MM.1S (cell line): ENCODE measurements at regions not wholly inside any gene's neighbourhood (a gene's known extent, or its start where the extent isn't known, plus 50 kb on each side); places are given as distances from the start of the nearest gene placed in this dataset.

ENCODE experiments used
- DNase-seq: peaks from one replicate; pipeline ENCODE4 v3.0.0-alpha.2; 2015
- H2AFZ ChIP-seq: fragments of 300-600 bp; sonication (generic); 2 replicates; pipeline ENCODE4 v1.6.0; 2016; ENCODE audit warnings: antibody characterized with exemption, low read length
- H3F3A ChIP-seq: fragments of 300-600 bp; sonication (generic); 2 replicates; pipeline ENCODE4 v1.6.1; 2016; ENCODE audit warnings: mild to moderate bottlenecking, antibody characterized with exemption, low read length, moderate library complexity, mixed read lengths; ENCODE audit not compliant: insufficient read depth
- H3K27ac ChIP-seq: fragments of 300-600 bp; sonication (generic); 2 replicates; pipeline ENCODE4 v1.5.1; 2016; ENCODE audit warnings: mild to moderate bottlenecking, low read length
- H3K27me3 ChIP-seq: fragments of 300-600 bp; sonication (generic); replicated peaks from 2 replicates; pipeline ENCODE4 v1.6.0; 2016; ENCODE audit warnings: low read length; ENCODE audit not compliant: insufficient read depth
- H3K36me3 ChIP-seq: fragments of 300-600 bp; sonication (generic); replicated peaks from 2 replicates; pipeline ENCODE4 v1.6.1; 2016; ENCODE audit warnings: mild to moderate bottlenecking, low read length, mixed read lengths; ENCODE audit not compliant: insufficient read depth
- H3K4me1 ChIP-seq: fragments of 300-600 bp; sonication (generic); 2 replicates; pipeline ENCODE4 v1.6.1; 2016; ENCODE audit warnings: low read length, mixed read lengths
- H3K4me2 ChIP-seq: fragments of 300-600 bp; sonication (generic); 2 replicates; pipeline ENCODE4 v1.6.0; 2016; ENCODE audit warnings: low read depth, low read length
- H3K4me3 ChIP-seq: fragments of 300-600 bp; sonication (generic); 2 replicates; pipeline ENCODE4 v1.5.1; 2016; ENCODE audit warnings: low read length, mixed read lengths
- H3K79me2 ChIP-seq: fragments of 300-600 bp; sonication (generic); 2 replicates; pipeline ENCODE4 v1.6.1; 2016; ENCODE audit warnings: mixed run types, low read length, mixed read lengths
- H3K9ac ChIP-seq: fragments of 300-600 bp; sonication (generic); 2 replicates; pipeline ENCODE4 v1.6.1; 2016; ENCODE audit warnings: low read length, mixed read lengths
- H3K9me2 ChIP-seq: fragments of 300-600 bp; sonication (generic); replicated peaks from 2 replicates; pipeline ENCODE4 v1.6.1; 2016; ENCODE audit warnings: mild to moderate bottlenecking, low read length, mixed read lengths; ENCODE audit not compliant: insufficient read depth
- H3K9me3 ChIP-seq: fragments of 300-600 bp; sonication (generic); replicated peaks from 2 replicates; pipeline ENCODE4 v1.6.1; 2016; ENCODE audit warnings: mild to moderate bottlenecking, low read length, mixed read lengths; ENCODE audit not compliant: insufficient read depth
- H4K20me1 ChIP-seq: fragments of 300-600 bp; sonication (generic); 2 replicates; pipeline ENCODE4 v1.6.1; 2016; ENCODE audit warnings: mild to moderate bottlenecking, low read length, moderate library complexity, mixed read lengths; ENCODE audit not compliant: insufficient read depth
- CTCF ChIP-seq: fragments of 300-600 bp; sonication (generic); IDR thresholded peaks from 2 replicates; pipeline ENCODE4 v1.5.1; 2016; ENCODE audit warnings: antibody characterized with exemption, low read length, mixed read lengths
- EZH2 ChIP-seq: fragments of 300-600 bp; sonication (generic); optimal IDR thresholded peaks from 2 replicates; pipeline ENCODE3; 2017; ENCODE audit warnings: low read depth, mild to moderate bottlenecking, antibody characterized with exemption, low read length, mixed read lengths
- EZH2phosphoT487 ChIP-seq: fragments of 300-600 bp; sonication (generic); IDR thresholded peaks from 2 replicates; pipeline ENCODE4 v1.6.1; 2018; ENCODE audit warnings: antibody characterized with exemption, low read length

DNA sequence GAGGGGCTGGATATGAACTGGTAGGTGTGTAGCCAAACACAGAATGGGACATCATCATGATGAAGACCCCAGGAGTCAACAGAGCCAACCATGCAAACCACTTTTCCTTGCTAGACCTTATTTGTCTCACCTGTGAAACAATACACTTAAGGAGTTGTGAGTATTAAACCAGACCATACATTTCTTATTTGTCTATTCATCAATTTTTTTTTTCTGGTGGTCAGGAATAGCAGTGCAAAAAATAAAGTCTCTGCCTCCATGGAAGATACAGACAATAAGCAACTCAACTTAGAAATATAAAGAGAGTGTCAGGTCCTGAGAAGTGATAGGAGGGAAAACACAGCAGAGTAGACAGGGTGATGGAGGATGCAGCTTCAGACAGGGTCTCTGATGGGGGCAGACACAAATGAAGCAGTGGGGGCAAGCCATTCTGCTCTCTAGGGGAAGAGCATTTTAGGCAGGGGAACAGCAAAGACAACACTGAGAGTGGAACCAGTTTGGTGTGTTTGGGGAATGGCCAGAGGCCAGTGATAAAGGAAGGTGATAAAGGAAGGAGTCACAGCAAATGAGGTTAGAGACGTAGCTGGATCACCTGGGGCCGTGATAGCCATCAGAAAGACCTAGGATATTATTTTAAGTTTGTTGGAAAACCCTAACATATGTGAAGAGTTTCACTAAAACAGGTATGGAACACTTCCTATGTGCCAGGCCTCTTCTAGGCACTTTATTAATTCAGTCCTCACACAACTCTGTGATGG is 256.2 kb downstream of the MAN2A1 start:
- no peaks in the 10 kb centered on the region for H4K20me1 ChIP-seq
- peak overlapping the region; percentile 2; the same call in 1 of the 2 replicates for H3K9ac ChIP-seq
- no peaks in the 10 kb centered on the region for H3K79me2 ChIP-seq
- peak overlapping the region; percentile 73 for H3K4me2 ChIP-seq
- no peaks in the 10 kb centered on the region for H3K9me3 ChIP-seq
- H3K27me3 ChIP-seq, result no peaks in the 10 kb centered on the region
- H3K4me1 ChIP-seq, result peaks cover 41% of the 10 kb centered on the region
- no peaks in the 10 kb centered on the region for H3K9me2 ChIP-seq
- no peak for DNase-seq
- H3K36me3 ChIP-seq, result no peaks in the 10 kb centered on the region
- H2AFZ ChIP-seq, result no peak overlapping the region; the same call in 1 of the 2 replicates
- H3K27ac ChIP-seq, result peak overlapping the region; percentile 64; the same call in 1 of the 2 replicates
- TF ChIP-seq EZH2 (no peak), CTCF (no peak), EZH2phosphoT487 (no peak)
- H3K4me3 ChIP-seq, result peak overlapping the region; percentile 5; the same call in 1 of the 2 replicates
- peaks cover 18% of the 10 kb centered on the region for H3F3A ChIP-seq

DNA sequence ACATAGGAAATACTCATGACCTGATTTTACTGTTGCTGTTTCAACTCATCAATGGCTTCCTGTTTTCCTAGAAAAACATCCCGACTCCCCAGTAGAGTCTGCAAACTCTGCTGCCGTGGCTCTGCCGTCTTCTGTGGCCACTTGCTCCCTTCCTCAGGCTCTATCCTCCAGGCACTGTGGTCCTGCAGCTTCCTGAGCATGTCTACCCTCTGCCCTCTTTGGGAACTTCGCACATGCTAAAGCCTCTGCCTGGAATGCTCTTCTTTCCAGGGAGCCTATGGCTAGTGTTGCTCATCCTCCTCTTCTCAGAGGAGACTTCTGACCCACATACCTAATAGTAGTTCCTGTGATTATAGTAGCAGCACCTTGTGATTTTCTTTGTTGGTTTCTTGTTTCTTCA is 256.9 kb downstream of the MAN2A1 start:
- no peak for DNase-seq
- H3K4me1 ChIP-seq, result peaks cover 48% of the 10 kb centered on the region
- H2AFZ ChIP-seq, result no peak overlapping the region
- peak overlapping the region; percentile 73 for H3K4me2 ChIP-seq
- no peaks in the 10 kb centered on the region for H4K20me1 ChIP-seq
- no peaks in the 10 kb centered on the region for H3K27me3 ChIP-seq
- H3K79me2 ChIP-seq, result no peaks in the 10 kb centered on the region
- H3K9me3 ChIP-seq, result no peaks in the 10 kb centered on the region
- no peak overlapping the region for H3K9ac ChIP-seq
- no peak overlapping the region for H3K27ac ChIP-seq
- peaks cover 18% of the 10 kb centered on the region for H3F3A ChIP-seq
- H3K36me3 ChIP-seq, result no peaks in the 10 kb centered on the region
- H3K9me2 ChIP-seq, result no peaks in the 10 kb centered on the region
- no peak for TF ChIP-seq CTCF
- no peak for TF ChIP-seq EZH2phosphoT487
- no peak for TF ChIP-seq EZH2
- no peak overlapping the region for H3K4me3 ChIP-seq

DNA sequence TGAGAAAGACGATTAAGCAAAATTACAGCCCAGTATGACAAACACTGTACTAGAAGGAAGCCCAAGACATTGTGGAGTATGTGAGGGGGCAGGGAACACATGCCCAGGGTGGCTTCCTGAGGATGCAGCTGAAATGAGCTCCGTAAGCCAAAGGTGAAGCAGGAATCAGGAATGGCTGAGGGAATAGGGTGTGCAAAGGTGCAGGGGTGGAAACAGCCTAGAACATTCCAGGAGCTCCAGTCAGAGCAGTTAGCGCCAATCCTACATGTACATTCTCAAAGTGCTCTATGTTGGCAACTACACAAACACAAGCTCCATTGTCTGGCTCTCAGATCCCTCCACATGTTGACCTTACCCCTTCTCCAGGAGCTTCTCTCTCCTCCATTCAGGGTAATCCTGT is 257.9 kb downstream of the MAN2A1 start:
- no peaks in the 10 kb centered on the region for H3K9me2 ChIP-seq
- H3K9me3 ChIP-seq, result no peaks in the 10 kb centered on the region
- no peak for DNase-seq
- no peak overlapping the region for H3K4me2 ChIP-seq
- H3K27ac ChIP-seq, result no peak overlapping the region
- peaks cover 48% of the 10 kb centered on the region for H3K4me1 ChIP-seq
- H3K79me2 ChIP-seq, result no peaks in the 10 kb centered on the region
- no peaks in the 10 kb centered on the region for H3K36me3 ChIP-seq
- no peaks in the 10 kb centered on the region for H4K20me1 ChIP-seq
- TF ChIP-seq EZH2phosphoT487 (no peak), EZH2 (no peak), CTCF (no peak)
- no peak overlapping the region for H3K4me3 ChIP-seq
- H3K9ac ChIP-seq, result no peak overlapping the region
- no peak overlapping the region for H2AFZ ChIP-seq
- peaks cover 18% of the 10 kb centered on the region for H3F3A ChIP-seq
- no peaks in the 10 kb centered on the region for H3K27me3 ChIP-seq
